ENCODE measurements at regions not wholly inside any gene's neighbourhood (a gene's known extent, or its start where the extent isn't known, plus 50 kb on each side); places are given as distances from the start of the nearest gene placed in this dataset.

DNA sequence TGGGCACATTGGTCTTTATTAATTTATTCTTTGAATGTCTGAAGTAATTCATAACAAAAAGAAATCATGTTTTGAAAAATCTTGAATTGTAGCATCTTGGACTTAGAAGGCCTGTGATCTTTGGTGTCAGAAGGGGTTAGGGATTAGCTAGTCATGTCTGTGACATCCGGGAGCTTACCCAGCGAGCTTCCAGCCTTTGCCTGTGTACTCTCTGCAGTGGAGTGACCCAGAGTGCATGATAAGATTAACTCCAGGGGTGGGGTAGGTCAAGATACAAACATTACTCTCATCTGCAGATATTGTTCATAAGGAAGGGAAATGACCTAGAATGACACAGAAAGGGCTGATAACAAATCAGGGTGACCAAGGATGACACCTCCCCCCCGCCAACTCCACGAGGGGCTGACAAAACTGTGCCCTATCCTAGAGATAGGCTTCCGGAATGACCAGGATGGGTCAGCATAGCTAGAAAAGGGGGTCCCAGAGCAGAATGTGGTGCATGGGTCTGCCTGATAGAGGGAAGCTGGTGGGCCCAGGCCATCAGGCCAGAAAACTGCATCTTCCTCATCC, 56.6 kb upstream of the BLCAP start:
- ChIA-PET POLR2A (no interaction called here), CTCF (no interaction called here), RAD21 (ENCODE audit: low non-redundant PET in 1 of 2, low total read pairs in 2 of 2, uncharacterized antibody in 2 of 2, unreplicated experiment in 2 of 2) (no interaction called here)
- DNase-seq (ENCODE audit: low read depth, low spot score) (no peak), ATAC-seq (no peak)
- Histone ChIP-seq H3K4me2 (ENCODE audit: low read length) (no peak overlapping the region), H3K79me2 (ENCODE audit: insufficient read depth, low read length) (no peaks in the 10 kb centered on the region), H2AFZ (ENCODE audit: low read depth, low read length, poor library complexity, severe bottlenecking) (no peak overlapping the region), H3K9me3 (ENCODE audit: control insufficient read depth in 1 of 2, insufficient read depth in 1 of 2, low read depth in 1 of 2, low read length in 2 of 2) (no peaks in the 10 kb centered on the region), H3K4me1 (ENCODE audit: control insufficient read depth in 1 of 2, insufficient read depth in 2 of 2, low read length in 2 of 2) (no peaks in the 10 kb centered on the region), H3K27ac (ENCODE audit: low read depth, low read length) (no peak overlapping the region), H4K20me1 (ENCODE audit: insufficient read depth) (no peaks in the 10 kb centered on the region), H3K9me2 (ENCODE audit: insufficient read depth) (no peaks in the 10 kb centered on the region), H3K27me3 (ENCODE audit: insufficient read depth, low read length) (peaks cover 43% of the 10 kb centered on the region), H3K4me3 (replicated peaks in 1 of 2; ENCODE audit: low read depth in 1 of 2, low read length in 2 of 2) (no peak overlapping the region), H3K36me3 (ENCODE audit: control insufficient read depth in 1 of 2, insufficient read depth in 2 of 2, low read length in 2 of 2) (no peaks in the 10 kb centered on the region), H3K9ac (ENCODE audit: low read length) (no peak overlapping the region)
- BruUV-seq (replicated peaks), result no TSS peak
- TF ChIP-seq POLR2AphosphoS5 (IDR thresholded peaks at IDR 0.05; ENCODE audit: low read depth, low read length), result no peak
- no peak for TF ChIP-seq CEBPB (IDR thresholded peaks at IDR 0.05; ENCODE audit: low read depth)
- no peak for TF ChIP-seq TCF7L2 (IDR thresholded peaks at IDR 0.05; ENCODE audit: borderline replicate concordance, extremely low read depth, insufficient read depth, insufficient read length)
- no peak for TF ChIP-seq EZH2phosphoT487 (IDR thresholded peaks at IDR 0.05; ENCODE audit: borderline replicate concordance)
- TF ChIP-seq MAX (IDR thresholded peaks at IDR 0.05), result no peak
- no peak for TF ChIP-seq EGR1 (IDR thresholded peaks at IDR 0.05; ENCODE audit: low read depth)
- TF ChIP-seq, protein P1, sequence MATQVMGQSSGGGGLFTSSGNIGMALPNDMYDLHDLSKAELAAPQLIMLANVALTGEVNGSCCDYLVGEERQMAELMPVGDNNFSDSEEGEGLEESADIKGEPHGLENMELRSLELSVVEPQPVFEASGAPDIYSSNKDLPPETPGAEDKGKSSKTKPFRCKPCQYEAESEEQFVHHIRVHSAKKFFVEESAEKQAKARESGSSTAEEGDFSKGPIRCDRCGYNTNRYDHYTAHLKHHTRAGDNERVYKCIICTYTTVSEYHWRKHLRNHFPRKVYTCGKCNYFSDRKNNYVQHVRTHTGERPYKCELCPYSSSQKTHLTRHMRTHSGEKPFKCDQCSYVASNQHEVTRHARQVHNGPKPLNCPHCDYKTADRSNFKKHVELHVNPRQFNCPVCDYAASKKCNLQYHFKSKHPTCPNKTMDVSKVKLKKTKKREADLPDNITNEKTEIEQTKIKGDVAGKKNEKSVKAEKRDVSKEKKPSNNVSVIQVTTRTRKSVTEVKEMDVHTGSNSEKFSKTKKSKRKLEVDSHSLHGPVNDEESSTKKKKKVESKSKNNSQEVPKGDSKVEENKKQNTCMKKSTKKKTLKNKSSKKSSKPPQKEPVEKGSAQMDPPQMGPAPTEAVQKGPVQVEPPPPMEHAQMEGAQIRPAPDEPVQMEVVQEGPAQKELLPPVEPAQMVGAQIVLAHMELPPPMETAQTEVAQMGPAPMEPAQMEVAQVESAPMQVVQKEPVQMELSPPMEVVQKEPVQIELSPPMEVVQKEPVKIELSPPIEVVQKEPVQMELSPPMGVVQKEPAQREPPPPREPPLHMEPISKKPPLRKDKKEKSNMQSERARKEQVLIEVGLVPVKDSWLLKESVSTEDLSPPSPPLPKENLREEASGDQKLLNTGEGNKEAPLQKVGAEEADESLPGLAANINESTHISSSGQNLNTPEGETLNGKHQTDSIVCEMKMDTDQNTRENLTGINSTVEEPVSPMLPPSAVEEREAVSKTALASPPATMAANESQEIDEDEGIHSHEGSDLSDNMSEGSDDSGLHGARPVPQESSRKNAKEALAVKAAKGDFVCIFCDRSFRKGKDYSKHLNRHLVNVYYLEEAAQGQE (IDR thresholded peaks at IDR 0.05; ENCODE audit: low read depth), result no peak
- no peak for TF ChIP-seq SIN3A (IDR thresholded peaks at IDR 0.05; ENCODE audit: low read depth)
- TF ChIP-seq, protein P2, sequence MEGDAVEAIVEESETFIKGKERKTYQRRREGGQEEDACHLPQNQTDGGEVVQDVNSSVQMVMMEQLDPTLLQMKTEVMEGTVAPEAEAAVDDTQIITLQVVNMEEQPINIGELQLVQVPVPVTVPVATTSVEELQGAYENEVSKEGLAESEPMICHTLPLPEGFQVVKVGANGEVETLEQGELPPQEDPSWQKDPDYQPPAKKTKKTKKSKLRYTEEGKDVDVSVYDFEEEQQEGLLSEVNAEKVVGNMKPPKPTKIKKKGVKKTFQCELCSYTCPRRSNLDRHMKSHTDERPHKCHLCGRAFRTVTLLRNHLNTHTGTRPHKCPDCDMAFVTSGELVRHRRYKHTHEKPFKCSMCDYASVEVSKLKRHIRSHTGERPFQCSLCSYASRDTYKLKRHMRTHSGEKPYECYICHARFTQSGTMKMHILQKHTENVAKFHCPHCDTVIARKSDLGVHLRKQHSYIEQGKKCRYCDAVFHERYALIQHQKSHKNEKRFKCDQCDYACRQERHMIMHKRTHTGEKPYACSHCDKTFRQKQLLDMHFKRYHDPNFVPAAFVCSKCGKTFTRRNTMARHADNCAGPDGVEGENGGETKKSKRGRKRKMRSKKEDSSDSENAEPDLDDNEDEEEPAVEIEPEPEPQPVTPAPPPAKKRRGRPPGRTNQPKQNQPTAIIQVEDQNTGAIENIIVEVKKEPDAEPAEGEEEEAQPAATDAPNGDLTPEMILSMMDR (IDR thresholded peaks at IDR 0.05 in 2 of 3, conservative IDR thresholded peaks at IDR 0.05 in 1 of 3; ENCODE audit: borderline replicate concordance in 1 of 3, insufficient read depth in 1 of 3, low read depth in 2 of 3, low read length in 2 of 3), result no peak
- no peak for TF ChIP-seq SRF (IDR thresholded peaks at IDR 0.05; ENCODE audit: low read depth)
- no peak for TF ChIP-seq ELF1 (IDR thresholded peaks at IDR 0.05; ENCODE audit: borderline replicate concordance, low read depth)
- no peak for TF ChIP-seq SP1 (IDR thresholded peaks at IDR 0.05; ENCODE audit: low read depth)
- TF ChIP-seq, protein P3, sequence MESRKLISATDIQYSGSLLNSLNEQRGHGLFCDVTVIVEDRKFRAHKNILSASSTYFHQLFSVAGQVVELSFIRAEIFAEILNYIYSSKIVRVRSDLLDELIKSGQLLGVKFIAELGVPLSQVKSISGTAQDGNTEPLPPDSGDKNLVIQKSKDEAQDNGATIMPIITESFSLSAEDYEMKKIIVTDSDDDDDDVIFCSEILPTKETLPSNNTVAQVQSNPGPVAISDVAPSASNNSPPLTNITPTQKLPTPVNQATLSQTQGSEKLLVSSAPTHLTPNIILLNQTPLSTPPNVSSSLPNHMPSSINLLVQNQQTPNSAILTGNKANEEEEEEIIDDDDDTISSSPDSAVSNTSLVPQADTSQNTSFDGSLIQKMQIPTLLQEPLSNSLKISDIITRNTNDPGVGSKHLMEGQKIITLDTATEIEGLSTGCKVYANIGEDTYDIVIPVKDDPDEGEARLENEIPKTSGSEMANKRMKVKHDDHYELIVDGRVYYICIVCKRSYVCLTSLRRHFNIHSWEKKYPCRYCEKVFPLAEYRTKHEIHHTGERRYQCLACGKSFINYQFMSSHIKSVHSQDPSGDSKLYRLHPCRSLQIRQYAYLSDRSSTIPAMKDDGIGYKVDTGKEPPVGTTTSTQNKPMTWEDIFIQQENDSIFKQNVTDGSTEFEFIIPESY (IDR thresholded peaks at IDR 0.05; ENCODE audit: extremely low read depth, insufficient replicate concordance, low read length), result no peak
- TF ChIP-seq ZNF274 (IDR thresholded peaks at IDR 0.05; ENCODE audit: low read depth, low read length), result no peak
- TF ChIP-seq CBX3 (IDR thresholded peaks at IDR 0.05; ENCODE audit: low read depth), result no peak
- TF ChIP-seq ZFX (IDR thresholded peaks at IDR 0.05), result no peak
- TF ChIP-seq JUND (IDR thresholded peaks at IDR 0.05), result no peak
- no peak for TF ChIP-seq RAD21 (IDR thresholded peaks at IDR 0.05; ENCODE audit: low read depth)
- intact Hi-C loops (cut with micrococcal nuclease), result no loop called here

All from HCT116 (cell line).